ENCODE measurements at regions not wholly inside any gene's neighbourhood (a gene's known extent, or its start where the extent isn't known, plus 50 kb on each side); places are given as distances from the start of the nearest gene placed in this dataset.

- no peaks in the 10 kb centered on the region for H3K4me1 ChIP-seq (ENCODE audit: insufficient read depth, low read length)
- H3K9ac ChIP-seq (ENCODE audit: low read length): no peak overlapping the region
- no peaks in the 10 kb centered on the region for H3K36me3 ChIP-seq (ENCODE audit: insufficient read depth, low read length)
- H3K27ac ChIP-seq (ENCODE audit: low read depth, low read length): no peak overlapping the region
- no peak overlapping the region for H3K4me3 ChIP-seq (ENCODE audit: low read depth in 1 of 2, low read length in 2 of 2)
- no peaks in the 10 kb centered on the region for H3K27me3 ChIP-seq (ENCODE audit: control insufficient read depth in 1 of 2, insufficient read depth in 2 of 2, low read length in 2 of 2)
- H3K9me3 ChIP-seq (ENCODE audit: low read length): no peaks in the 10 kb centered on the region
Measured at GRCh38 chr9:79962836-79963235, 391.1 kb downstream of the TLE4 start.

- H3K9me3 ChIP-seq (ENCODE audit: low read length): no peaks in the 10 kb centered on the region
- H3K9ac ChIP-seq (ENCODE audit: low read length): no peak overlapping the region
- no peaks in the 10 kb centered on the region for H3K4me1 ChIP-seq (ENCODE audit: insufficient read depth, low read length)
- no peaks in the 10 kb centered on the region for H3K36me3 ChIP-seq (ENCODE audit: insufficient read depth, low read length)
- no peak overlapping the region for H3K4me3 ChIP-seq (ENCODE audit: low read depth in 1 of 2, low read length in 2 of 2)
- H3K27me3 ChIP-seq (ENCODE audit: control insufficient read depth in 1 of 2, insufficient read depth in 2 of 2, low read length in 2 of 2): no peaks in the 10 kb centered on the region
- no peak overlapping the region for H3K27ac ChIP-seq (ENCODE audit: low read depth, low read length)
Measured at GRCh38 chr9:79962150-79962549, 390.4 kb downstream of the TLE4 start.

GRCh38 chr9:79955300-79955699, 383.5 kb downstream of the TLE4 start:
- no peaks in the 10 kb centered on the region for H3K9me3 ChIP-seq (ENCODE audit: low read length)
- H3K27me3 ChIP-seq (ENCODE audit: control insufficient read depth in 1 of 2, insufficient read depth in 2 of 2, low read length in 2 of 2): no peaks in the 10 kb centered on the region
- no peaks in the 10 kb centered on the region for H3K4me1 ChIP-seq (ENCODE audit: insufficient read depth, low read length)

GRCh38 chr9:79953908-79954307, 382.1 kb downstream of the TLE4 start:
- no peaks in the 10 kb centered on the region for H3K27me3 ChIP-seq (ENCODE audit: control insufficient read depth in 1 of 2, insufficient read depth in 2 of 2, low read length in 2 of 2)
- no peaks in the 10 kb centered on the region for H3K4me1 ChIP-seq (ENCODE audit: insufficient read depth, low read length)
- H3K9ac ChIP-seq (ENCODE audit: low read length): no peak overlapping the region
- no peak overlapping the region for H3K27ac ChIP-seq (ENCODE audit: low read depth, low read length)
- no peaks in the 10 kb centered on the region for H3K9me3 ChIP-seq (ENCODE audit: low read length)
- no peak overlapping the region for H3K4me3 ChIP-seq (ENCODE audit: low read depth in 1 of 2, low read length in 2 of 2)
- H3K36me3 ChIP-seq (ENCODE audit: insufficient read depth, low read length): no peaks in the 10 kb centered on the region

More at GRCh38 chr9:79955300-79955699, 383.5 kb downstream of the TLE4 start:
- Histone ChIP-seq H3K27ac (ENCODE audit: low read depth, low read length) (no peak overlapping the region), H3K9ac (ENCODE audit: low read length) (no peak overlapping the region), H3K36me3 (ENCODE audit: insufficient read depth, low read length) (no peaks in the 10 kb centered on the region), H3K4me3 (ENCODE audit: low read depth in 1 of 2, low read length in 2 of 2) (no peak overlapping the region)

- H3K27me3 ChIP-seq (ENCODE audit: control insufficient read depth in 1 of 2, insufficient read depth in 2 of 2, low read length in 2 of 2): no peaks in the 10 kb centered on the region
- H3K27ac ChIP-seq (ENCODE audit: low read depth, low read length): no peak overlapping the region
- no peaks in the 10 kb centered on the region for H3K4me1 ChIP-seq (ENCODE audit: insufficient read depth, low read length)
- no peak overlapping the region for H3K9ac ChIP-seq (ENCODE audit: low read length)
- no peak overlapping the region for H3K4me3 ChIP-seq (ENCODE audit: low read depth in 1 of 2, low read length in 2 of 2)
- no peaks in the 10 kb centered on the region for H3K9me3 ChIP-seq (ENCODE audit: low read length)
- no peaks in the 10 kb centered on the region for H3K36me3 ChIP-seq (ENCODE audit: insufficient read depth, low read length)
Measured at GRCh38 chr9:79952401-79952800, 380.6 kb downstream of the TLE4 start.

GRCh38 chr9:79946712-79947111, 374.9 kb downstream of the TLE4 start:
- no peak overlapping the region for H3K27ac ChIP-seq (ENCODE audit: low read depth, low read length)
- no peak overlapping the region for H3K4me3 ChIP-seq (ENCODE audit: low read depth in 1 of 2, low read length in 2 of 2)
- H3K9me3 ChIP-seq (ENCODE audit: low read length): no peaks in the 10 kb centered on the region
- H3K9ac ChIP-seq (ENCODE audit: low read length): no peak overlapping the region
- peaks cover 18% of the 10 kb centered on the region for H3K4me1 ChIP-seq (ENCODE audit: insufficient read depth, low read length)
- no peaks in the 10 kb centered on the region for H3K27me3 ChIP-seq (ENCODE audit: control insufficient read depth in 1 of 2, insufficient read depth in 2 of 2, low read length in 2 of 2)
- no peaks in the 10 kb centered on the region for H3K36me3 ChIP-seq (ENCODE audit: insufficient read depth, low read length)

GRCh38 chr9:79945495-79945894, 373.7 kb downstream of the TLE4 start:
- Histone ChIP-seq H3K36me3 (ENCODE audit: insufficient read depth, low read length) (no peaks in the 10 kb centered on the region), H3K9me3 (ENCODE audit: low read length) (no peaks in the 10 kb centered on the region), H3K27me3 (ENCODE audit: control insufficient read depth in 1 of 2, insufficient read depth in 2 of 2, low read length in 2 of 2) (no peaks in the 10 kb centered on the region), H3K9ac (ENCODE audit: low read length) (no peak overlapping the region), H3K27ac (ENCODE audit: low read depth, low read length) (no peak overlapping the region), H3K4me3 (ENCODE audit: low read depth in 1 of 2, low read length in 2 of 2) (no peak overlapping the region), H3K4me1 (ENCODE audit: insufficient read depth, low read length) (peaks cover 19% of the 10 kb centered on the region)

- H3K9ac ChIP-seq (ENCODE audit: low read length): no peak overlapping the region
- no peaks in the 10 kb centered on the region for H3K9me3 ChIP-seq (ENCODE audit: low read length)
- H3K36me3 ChIP-seq (ENCODE audit: insufficient read depth, low read length): no peaks in the 10 kb centered on the region
- H3K4me1 ChIP-seq (ENCODE audit: insufficient read depth, low read length): peaks cover 19% of the 10 kb centered on the region
- no peak overlapping the region for H3K4me3 ChIP-seq (ENCODE audit: low read depth in 1 of 2, low read length in 2 of 2)
- no peaks in the 10 kb centered on the region for H3K27me3 ChIP-seq (ENCODE audit: control insufficient read depth in 1 of 2, insufficient read depth in 2 of 2, low read length in 2 of 2)
- no peak overlapping the region for H3K27ac ChIP-seq (ENCODE audit: low read depth, low read length)
Measured at GRCh38 chr9:79945016-79945415, 373.3 kb downstream of the TLE4 start.

GRCh38 chr9:79940919-79941318, 369.2 kb downstream of the TLE4 start:
- Histone ChIP-seq H3K27ac (ENCODE audit: low read depth, low read length) (no peak overlapping the region), H3K36me3 (ENCODE audit: insufficient read depth, low read length) (no peaks in the 10 kb centered on the region), H3K9ac (ENCODE audit: low read length) (no peak overlapping the region), H3K9me3 (ENCODE audit: low read length) (no peaks in the 10 kb centered on the region), H3K27me3 (ENCODE audit: control insufficient read depth in 1 of 2, insufficient read depth in 2 of 2, low read length in 2 of 2) (no peaks in the 10 kb centered on the region), H3K4me3 (ENCODE audit: low read depth in 1 of 2, low read length in 2 of 2) (no peak overlapping the region), H3K4me1 (ENCODE audit: insufficient read depth, low read length) (peaks cover 18% of the 10 kb centered on the region)

GRCh38 chr9:79939819-79940218, 368.1 kb downstream of the TLE4 start:
- peaks cover 18% of the 10 kb centered on the region for H3K4me1 ChIP-seq (ENCODE audit: insufficient read depth, low read length)
- no peaks in the 10 kb centered on the region for H3K36me3 ChIP-seq (ENCODE audit: insufficient read depth, low read length)
- H3K9me3 ChIP-seq (ENCODE audit: low read length): no peaks in the 10 kb centered on the region
- no peak overlapping the region for H3K9ac ChIP-seq (ENCODE audit: low read length)
- H3K4me3 ChIP-seq (ENCODE audit: low read depth in 1 of 2, low read length in 2 of 2): no peak overlapping the region
- no peak overlapping the region for H3K27ac ChIP-seq (ENCODE audit: low read depth, low read length)
- H3K27me3 ChIP-seq (ENCODE audit: control insufficient read depth in 1 of 2, insufficient read depth in 2 of 2, low read length in 2 of 2): no peaks in the 10 kb centered on the region

GRCh38 chr9:79936336-79936735, 364.6 kb downstream of the TLE4 start:
- Histone ChIP-seq H3K4me1 (ENCODE audit: insufficient read depth, low read length) (peaks cover 5% of the 10 kb centered on the region), H3K9me3 (ENCODE audit: low read length) (no peaks in the 10 kb centered on the region), H3K27me3 (ENCODE audit: control insufficient read depth in 1 of 2, insufficient read depth in 2 of 2, low read length in 2 of 2) (no peaks in the 10 kb centered on the region), H3K9ac (ENCODE audit: low read length) (no peak overlapping the region), H3K27ac (ENCODE audit: low read depth, low read length) (no peak overlapping the region), H3K4me3 (ENCODE audit: low read depth in 1 of 2, low read length in 2 of 2) (no peak overlapping the region), H3K36me3 (ENCODE audit: insufficient read depth, low read length) (no peaks in the 10 kb centered on the region)

- no peaks in the 10 kb centered on the region for H3K9me3 ChIP-seq (ENCODE audit: low read length)
- no peak overlapping the region for H3K9ac ChIP-seq (ENCODE audit: low read length)
- H3K27me3 ChIP-seq (ENCODE audit: control insufficient read depth in 1 of 2, insufficient read depth in 2 of 2, low read length in 2 of 2): no peaks in the 10 kb centered on the region
- H3K27ac ChIP-seq (ENCODE audit: low read depth, low read length): no peak overlapping the region
- H3K4me3 ChIP-seq (ENCODE audit: low read depth in 1 of 2, low read length in 2 of 2): no peak overlapping the region
- H3K36me3 ChIP-seq (ENCODE audit: insufficient read depth, low read length): no peaks in the 10 kb centered on the region
- H3K4me1 ChIP-seq (ENCODE audit: insufficient read depth, low read length): no peaks in the 10 kb centered on the region
Measured at GRCh38 chr9:79929285-79929684, 357.5 kb downstream of the TLE4 start.

Data from muscle layer of colon (tissue), 2 donors.